DMS153 (cell line): ENCODE measurements at regions not wholly inside any gene's neighbourhood (a gene's known extent, or its start where the extent isn't known, plus 50 kb on each side); places are given as distances from the start of the nearest gene placed in this dataset.
A peak's percentile ranks its signal among the peaks of the same experiment; 100 is the strongest.
"Not testable (repeated sequence)": the region's sequence is repeated elsewhere in the genome, so short reads cannot be mapped to it uniquely, and the experiment has no call there.

Experiments used
- DNase-seq: peaks from one replicate; lab custom pipeline; 2025; lab: John Stamatoyannopoulos, UW

DNA sequence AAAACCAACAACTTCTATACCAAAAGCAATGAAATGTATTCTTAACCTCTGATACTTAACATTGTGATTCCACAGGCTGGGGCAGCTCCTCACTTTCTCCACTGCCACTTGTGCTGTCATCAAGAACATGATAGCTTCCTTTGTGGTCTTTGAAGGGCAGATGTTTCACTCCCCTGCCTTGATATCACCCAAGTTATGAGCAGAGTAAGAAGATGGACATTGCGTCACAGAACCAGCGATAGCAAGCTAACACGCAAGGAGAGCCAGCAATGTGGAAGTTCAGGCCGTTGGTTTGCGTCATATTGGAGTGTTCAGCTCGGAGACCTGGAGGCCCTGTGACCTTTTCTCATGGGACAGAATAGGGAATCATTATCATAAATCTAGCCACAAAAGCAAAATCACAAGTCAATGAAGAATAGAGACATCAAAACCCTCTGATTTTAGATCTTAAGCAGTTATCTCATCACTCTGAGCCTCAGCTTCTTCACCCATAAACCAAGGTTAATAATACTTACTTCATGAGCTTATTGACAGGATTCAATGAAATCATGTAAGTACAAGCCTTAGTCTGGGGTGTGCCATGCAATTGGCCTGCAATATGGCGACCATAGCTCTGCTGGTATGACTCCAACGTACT lies 183.8 kb upstream of the THBS1 start:
- DNase-seq: no peak

- no peak for DNase-seq
These were observed 183.0 kb upstream of the THBS1 start for GRCh38 chr15:39397883-39398282.

- no peak for DNase-seq
These were observed 181.3 kb upstream of the THBS1 start for GRCh38 chr15:39399600-39399999.

DNA sequence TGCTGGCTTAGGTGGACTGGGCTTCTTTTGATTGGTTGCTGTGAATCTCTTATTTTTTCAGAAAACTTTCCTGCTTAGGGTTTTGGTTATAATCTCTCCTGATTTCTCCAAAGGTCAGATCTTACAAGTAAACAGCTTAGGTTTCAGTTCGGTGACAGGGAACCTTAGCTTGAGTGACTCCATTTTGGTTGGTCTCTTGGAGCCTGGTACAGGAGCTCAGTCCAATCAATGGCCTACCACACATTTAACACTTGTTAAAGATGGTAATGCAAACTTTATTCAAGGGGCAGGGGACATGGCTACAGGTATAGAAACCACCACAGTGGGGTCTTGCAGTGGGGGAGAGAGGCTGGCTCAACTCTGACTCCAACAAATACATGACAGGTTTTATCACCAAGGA lies 180.9 kb upstream of the THBS1 start:
- DNase-seq: no peak

DNA sequence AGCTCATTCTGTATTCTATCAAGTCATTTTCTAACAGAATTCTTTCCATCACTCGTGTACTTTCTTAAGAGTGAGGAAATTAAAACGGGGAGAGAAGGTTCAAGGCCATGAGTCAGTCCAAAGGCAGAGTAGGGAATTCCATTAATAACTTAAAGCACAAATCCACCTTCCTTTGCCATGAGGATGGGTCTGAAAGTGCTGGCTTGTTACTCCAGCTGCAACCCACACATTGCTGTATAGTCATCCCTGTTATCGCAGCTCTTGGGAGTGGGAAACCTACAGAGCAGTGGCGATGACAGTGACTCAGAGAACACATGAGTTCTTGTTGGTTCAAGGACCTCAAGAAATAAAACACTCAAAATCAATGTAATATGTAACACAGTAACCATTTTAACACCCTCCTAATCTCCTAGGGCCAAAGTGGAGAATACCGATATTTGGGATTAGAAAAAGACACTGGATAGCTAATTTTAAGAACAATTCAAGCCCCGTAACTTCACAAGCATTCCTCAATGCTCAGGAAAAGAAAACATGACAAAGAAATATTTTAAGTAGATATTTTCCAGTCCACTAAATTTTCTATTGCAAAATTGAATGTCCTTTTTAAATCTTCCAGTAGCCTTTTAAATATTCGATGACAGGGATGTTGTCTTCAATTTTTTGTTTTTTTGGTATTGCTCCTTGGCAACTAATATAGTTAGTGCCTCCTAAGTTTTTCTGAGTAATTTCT lies 179.9 kb upstream of the THBS1 start:
- no peak for DNase-seq

- peak; percentile 45 for DNase-seq
These were observed 177.2 kb upstream of the THBS1 start for GRCh38 chr15:39403640-39404117.

DNA sequence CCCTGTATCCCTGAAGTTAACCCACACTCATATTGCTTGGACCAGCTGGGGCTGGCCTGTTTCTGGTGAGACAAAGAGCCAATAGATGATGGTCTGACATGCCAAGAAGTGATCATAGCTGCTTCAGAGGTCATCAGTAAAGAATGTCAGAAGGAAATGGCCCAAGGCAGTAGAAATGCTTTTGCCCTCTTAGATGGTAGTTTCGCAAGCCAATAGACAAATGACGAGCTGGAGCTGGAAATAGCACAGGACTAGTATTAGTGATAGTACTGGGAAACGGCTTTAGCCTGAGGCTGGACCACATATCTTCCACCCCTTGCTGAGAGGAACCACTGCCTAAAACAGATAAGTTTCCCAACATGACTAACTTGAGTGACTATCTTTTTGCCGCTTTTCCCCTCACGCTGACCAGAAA lies 176.1 kb upstream of the THBS1 start:
- no peak for DNase-seq

DNA sequence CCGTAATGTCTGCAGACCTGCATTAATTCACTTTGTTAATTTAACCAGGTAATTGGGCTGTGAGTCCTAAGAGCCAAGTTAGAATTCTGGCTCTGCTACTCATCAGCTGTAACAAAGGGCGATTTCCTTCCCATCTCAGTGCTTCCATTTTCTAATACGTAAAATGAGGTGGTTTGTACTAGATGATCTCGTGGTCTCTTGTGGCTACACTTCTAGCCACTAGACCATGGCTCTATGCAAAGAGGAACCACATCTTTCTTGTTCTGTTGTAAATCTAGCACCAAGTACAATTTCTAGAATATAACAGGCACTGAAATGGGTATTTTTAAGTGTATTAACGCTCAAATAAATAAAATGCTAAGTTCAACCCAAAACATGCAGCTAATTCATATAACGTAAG lies 174.4 kb upstream of the THBS1 start:
- no peak for DNase-seq

- no peak for DNase-seq
These were observed 173.8 kb upstream of the THBS1 start for GRCh38 chr15:39407116-39407515.

DNA sequence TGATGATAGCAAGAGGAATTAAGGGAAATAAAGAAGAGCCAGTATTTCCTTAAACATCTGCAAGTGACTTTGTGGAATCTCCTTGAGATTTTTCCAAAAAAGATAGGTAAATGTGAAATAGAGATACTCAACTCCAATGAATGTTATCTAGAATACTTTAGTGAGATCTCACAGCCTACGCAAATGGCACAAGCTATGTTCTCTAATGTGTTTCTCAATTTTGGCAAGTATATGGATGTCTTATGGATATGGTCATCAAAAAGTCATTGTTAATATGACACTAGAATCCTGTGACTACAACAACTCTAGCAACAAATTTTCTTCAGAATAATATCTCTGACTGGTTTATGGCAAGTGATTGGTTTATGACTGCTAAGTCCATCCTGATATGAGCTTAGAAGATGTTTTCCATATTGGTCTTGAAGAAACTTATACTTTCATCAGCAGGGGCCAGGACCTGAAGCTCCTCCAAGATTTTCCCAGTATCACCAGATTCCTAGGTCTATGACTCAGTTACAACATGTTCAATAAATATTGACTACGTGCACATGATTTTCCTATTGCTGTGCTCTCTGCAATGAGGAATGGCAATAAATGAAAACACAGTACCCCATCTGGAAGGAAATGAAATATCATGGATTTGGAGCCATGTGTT lies 170.9 kb upstream of the THBS1 start:
- DNase-seq: no peak

GRCh38 chr15:39411102-39411989 lies 169.5 kb upstream of the THBS1 start:
- no peak for DNase-seq

DNA sequence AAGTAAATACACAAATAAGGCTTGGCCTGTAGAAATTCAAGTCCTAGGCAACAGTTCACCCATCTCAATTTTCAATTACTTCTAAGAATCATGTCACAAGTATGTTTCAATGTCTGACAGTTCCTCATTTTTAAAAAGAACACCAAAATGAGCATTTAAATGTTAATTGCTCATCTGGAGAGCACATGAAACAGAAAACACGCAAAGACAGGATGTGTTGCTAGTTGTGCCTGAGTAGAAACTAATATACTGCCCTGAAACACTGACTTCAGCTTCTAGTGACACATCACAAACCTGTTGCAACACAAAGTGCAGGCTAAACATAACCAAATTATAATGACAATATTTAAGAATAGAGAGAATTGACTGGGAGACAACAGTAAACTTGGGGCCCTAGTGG lies 167.3 kb upstream of the THBS1 start:
- no peak for DNase-seq

- no peak for DNase-seq
These were observed 166.7 kb upstream of the THBS1 start for GRCh38 chr15:39414201-39414600.

- DNase-seq: no peak
These were observed 165.2 kb upstream of the THBS1 start for GRCh38 chr15:39415634-39416033.

- DNase-seq: no peak
These were observed 164.6 kb upstream of the THBS1 start for GRCh38 chr15:39416258-39416657.

GRCh38 chr15:39417366-39418134 lies 163.3 kb upstream of the THBS1 start:
- no peak for DNase-seq

GRCh38 chr15:39419651-39420050 lies 161.2 kb upstream of the THBS1 start:
- no peak for DNase-seq

DNA sequence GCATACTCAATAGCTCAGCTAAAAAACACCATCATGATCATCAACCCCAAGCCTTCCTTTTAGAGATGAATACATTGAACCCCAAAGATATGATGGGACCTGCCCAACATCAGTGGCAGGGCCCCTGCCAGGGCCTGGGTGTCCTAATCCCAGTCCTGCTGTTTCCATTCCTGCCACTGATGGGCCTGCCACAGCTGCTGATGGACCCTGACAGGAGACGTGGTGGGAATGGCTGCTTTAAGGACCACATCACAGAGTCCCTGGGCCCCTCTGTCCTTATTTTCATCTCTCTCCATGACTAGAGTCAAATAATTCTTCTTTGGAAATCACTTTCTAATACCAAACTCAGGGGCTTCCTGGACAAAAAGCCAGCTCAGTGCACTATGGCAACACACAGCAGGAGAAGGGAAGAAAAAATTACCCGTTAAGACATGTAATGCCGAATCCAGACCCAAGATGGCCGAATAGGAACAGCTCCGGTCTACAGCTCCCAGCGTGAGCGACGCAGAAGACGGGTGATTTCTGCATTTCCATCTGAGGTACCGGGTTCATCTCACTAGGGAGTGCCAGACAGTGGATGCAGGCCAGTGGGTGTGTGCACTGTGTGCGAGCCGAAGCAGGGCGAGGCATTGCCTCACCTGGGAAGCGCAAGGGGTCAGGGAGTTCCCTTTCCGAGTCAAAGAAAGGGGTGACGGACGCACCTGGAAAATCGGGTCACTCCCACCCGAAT lies 160.6 kb upstream of the THBS1 start:
- DNase-seq: not testable (repeated sequence)

DNA sequence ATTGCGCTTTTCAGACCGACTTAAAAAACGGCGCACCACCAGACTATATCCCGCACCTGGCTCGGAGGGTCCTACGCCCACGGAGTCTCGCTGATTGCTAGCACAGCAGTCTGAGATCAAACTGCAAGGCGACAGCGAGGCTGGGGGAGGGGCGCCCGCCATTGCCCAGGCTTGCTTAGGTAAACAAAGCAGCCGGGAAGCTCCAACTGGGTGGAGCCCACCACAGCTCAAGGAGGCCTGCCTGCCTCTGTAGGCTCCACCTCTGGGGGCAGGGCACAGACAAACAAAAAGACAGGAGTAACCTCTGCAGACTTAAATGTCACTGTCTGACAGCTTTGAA lies 160.1 kb upstream of the THBS1 start:
- DNase-seq: not testable (repeated sequence)

- DNase-seq: no peak
These were observed 154.0 kb upstream of the THBS1 start for GRCh38 chr15:39426552-39427532.
